ENCODE measurements at regions not wholly inside any gene's neighbourhood (a gene's known extent, or its start where the extent isn't known, plus 50 kb on each side); places are given as distances from the start of the nearest gene placed in this dataset.
A peak's percentile ranks its signal among the peaks of the same experiment; 100 is the strongest.

GRCh38 chr15:92711457-92711831 is 55.9 kb upstream of the FAM174B start:
- H3K36me3 ChIP-seq = no peaks in the 10 kb centered on the region
- intact Hi-C loops (cut with micrococcal nuclease) = no loop called here
- no peaks in the 10 kb centered on the region for H3K9me3 ChIP-seq (replicated peaks)
- TF ChIP-seq, protein P1, sequence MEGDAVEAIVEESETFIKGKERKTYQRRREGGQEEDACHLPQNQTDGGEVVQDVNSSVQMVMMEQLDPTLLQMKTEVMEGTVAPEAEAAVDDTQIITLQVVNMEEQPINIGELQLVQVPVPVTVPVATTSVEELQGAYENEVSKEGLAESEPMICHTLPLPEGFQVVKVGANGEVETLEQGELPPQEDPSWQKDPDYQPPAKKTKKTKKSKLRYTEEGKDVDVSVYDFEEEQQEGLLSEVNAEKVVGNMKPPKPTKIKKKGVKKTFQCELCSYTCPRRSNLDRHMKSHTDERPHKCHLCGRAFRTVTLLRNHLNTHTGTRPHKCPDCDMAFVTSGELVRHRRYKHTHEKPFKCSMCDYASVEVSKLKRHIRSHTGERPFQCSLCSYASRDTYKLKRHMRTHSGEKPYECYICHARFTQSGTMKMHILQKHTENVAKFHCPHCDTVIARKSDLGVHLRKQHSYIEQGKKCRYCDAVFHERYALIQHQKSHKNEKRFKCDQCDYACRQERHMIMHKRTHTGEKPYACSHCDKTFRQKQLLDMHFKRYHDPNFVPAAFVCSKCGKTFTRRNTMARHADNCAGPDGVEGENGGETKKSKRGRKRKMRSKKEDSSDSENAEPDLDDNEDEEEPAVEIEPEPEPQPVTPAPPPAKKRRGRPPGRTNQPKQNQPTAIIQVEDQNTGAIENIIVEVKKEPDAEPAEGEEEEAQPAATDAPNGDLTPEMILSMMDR (IDR thresholded peaks at IDR 0.05; ENCODE audit: borderline replicate concordance) = no peak
- no peak for DNase-seq
- H3K4me3 ChIP-seq = no peak overlapping the region
- no peak overlapping the region for H3K27ac ChIP-seq (replicated peaks)
- H3K27me3 ChIP-seq (ENCODE audit: low read depth) = no peaks in the 10 kb centered on the region
- H3K4me1 ChIP-seq = peaks cover 11% of the 10 kb centered on the region

- TF ChIP-seq, protein P1 (IDR thresholded peaks at IDR 0.05; ENCODE audit: borderline replicate concordance) = no peak
- H3K36me3 ChIP-seq = no peaks in the 10 kb centered on the region
- peak overlapping the region; percentile 75 for H3K4me3 ChIP-seq
- no peak for DNase-seq
- H3K27me3 ChIP-seq (ENCODE audit: low read depth) = no peaks in the 10 kb centered on the region
- H3K27ac ChIP-seq (replicated peaks) = peak overlapping the region; percentile 80
- H3K9me3 ChIP-seq (replicated peaks) = peaks cover 9% of the 10 kb centered on the region
- H3K4me1 ChIP-seq = peaks cover 11% of the 10 kb centered on the region
- intact Hi-C loops (cut with micrococcal nuclease) = no loop called here
These were observed 58.5 kb upstream of the FAM174B start for GRCh38 chr15:92714077-92714476.

GRCh38 chr15:92714477-92715401 is 59.2 kb upstream of the FAM174B start:
- peaks cover 11% of the 10 kb centered on the region for H3K4me1 ChIP-seq
- H3K9me3 ChIP-seq (replicated peaks) = peaks cover 9% of the 10 kb centered on the region
- H3K36me3 ChIP-seq = no peaks in the 10 kb centered on the region
- peak; percentile 69 for DNase-seq
- TF ChIP-seq, protein P1 (IDR thresholded peaks at IDR 0.05; ENCODE audit: borderline replicate concordance) = peak; percentile 94
- H3K27me3 ChIP-seq (ENCODE audit: low read depth) = no peaks in the 10 kb centered on the region
- H3K4me3 ChIP-seq = peak overlapping the region; percentile 75
- peak overlapping the region; percentile 80 for H3K27ac ChIP-seq (replicated peaks)
- intact Hi-C loops (cut with micrococcal nuclease) = loop anchor here (5.0 kb wide), 1 partner anchor 197 kb away; no protein-coding TSS in a partner anchor

GRCh38 chr15:92715758-92716157 is 60.2 kb upstream of the FAM174B start:
- no peaks in the 10 kb centered on the region for H3K27me3 ChIP-seq (ENCODE audit: low read depth)
- TF ChIP-seq, protein P1 (IDR thresholded peaks at IDR 0.05; ENCODE audit: borderline replicate concordance) = no peak
- H3K4me3 ChIP-seq = no peak overlapping the region
- intact Hi-C loops (cut with micrococcal nuclease) = loop anchor here (5.0 kb wide), 1 partner anchor 198 kb away; no protein-coding TSS in a partner anchor
- DNase-seq = no peak
- no peaks in the 10 kb centered on the region for H3K36me3 ChIP-seq
- no peak overlapping the region for H3K27ac ChIP-seq (replicated peaks)
- peaks cover 11% of the 10 kb centered on the region for H3K4me1 ChIP-seq
- H3K9me3 ChIP-seq (replicated peaks) = peaks cover 9% of the 10 kb centered on the region

GRCh38 chr15:92719021-92719420 is 63.4 kb upstream of the FAM174B start:
- no peak overlapping the region for H3K4me3 ChIP-seq
- TF ChIP-seq, protein P1 (IDR thresholded peaks at IDR 0.05; ENCODE audit: borderline replicate concordance) = no peak
- no peak overlapping the region for H3K27ac ChIP-seq (replicated peaks)
- DNase-seq = no peak
- H3K9me3 ChIP-seq (replicated peaks) = peaks cover 9% of the 10 kb centered on the region
- intact Hi-C loops (cut with micrococcal nuclease) = loop anchor here (5.0 kb wide), 1 partner anchor 202 kb away; no protein-coding TSS in a partner anchor
- H3K27me3 ChIP-seq (ENCODE audit: low read depth) = no peaks in the 10 kb centered on the region
- H3K36me3 ChIP-seq = peaks cover 4% of the 10 kb centered on the region
- H3K4me1 ChIP-seq = peaks cover 9% of the 10 kb centered on the region

Measured in left ventricle myocardium inferior (tissue), 1 donor.